ENCODE measurements at regions not wholly inside any gene's neighbourhood (a gene's known extent, or its start where the extent isn't known, plus 50 kb on each side); places are given as distances from the start of the nearest gene placed in this dataset.
A peak's percentile ranks its signal among the peaks of the same experiment; 100 is the strongest.
"Not testable (repeated sequence)": the region's sequence is repeated elsewhere in the genome, so short reads cannot be mapped to it uniquely, and the experiment has no call there.

- DNase-seq, result no peak
Measured at GRCh38 chr4:124135409-124135813, 577.1 kb downstream of the ANKRD50 start.

- no peak for DNase-seq
Measured at GRCh38 chr4:124139044-124139443, 573.5 kb downstream of the ANKRD50 start.

GRCh38 chr4:124143632-124144031 lies 568.9 kb downstream of the ANKRD50 start:
- DNase-seq, result no peak

GRCh38 chr4:124144238-124144654 lies 568.3 kb downstream of the ANKRD50 start:
- no peak for DNase-seq

- DNase-seq, result no peak
Measured at GRCh38 chr4:124146068-124146467, 566.5 kb downstream of the ANKRD50 start.

GRCh38 chr4:124151031-124151430 lies 561.5 kb downstream of the ANKRD50 start:
- no peak for DNase-seq

GRCh38 chr4:124152132-124152531 lies 560.4 kb downstream of the ANKRD50 start:
- DNase-seq, result peak in 1 of 3 donors; percentile 5

- DNase-seq, result no peak
Measured at GRCh38 chr4:124155239-124155638, 557.3 kb downstream of the ANKRD50 start.

GRCh38 chr4:124157396-124158083 lies 555.0 kb downstream of the ANKRD50 start:
- DNase-seq, result no peak

GRCh38 chr4:124163401-124163800 lies 549.1 kb downstream of the ANKRD50 start:
- DNase-seq, result no peak

GRCh38 chr4:124167602-124168001 lies 544.9 kb downstream of the ANKRD50 start:
- DNase-seq, result no peak

GRCh38 chr4:124169524-124169923 lies 543.0 kb downstream of the ANKRD50 start:
- DNase-seq, result not testable (repeated sequence)

GRCh38 chr4:124173912-124174311 lies 538.6 kb downstream of the ANKRD50 start:
- DNase-seq, result no peak

GRCh38 chr4:124177647-124178425 lies 534.7 kb downstream of the ANKRD50 start:
- DNase-seq, result peak in 1 of 3 donors; percentile 21

- no peak for DNase-seq
Measured at GRCh38 chr4:124178449-124179021, 534.0 kb downstream of the ANKRD50 start.

GRCh38 chr4:124179506-124180186 lies 532.9 kb downstream of the ANKRD50 start:
- no peak for DNase-seq

GRCh38 chr4:124181039-124181438 lies 531.5 kb downstream of the ANKRD50 start:
- no peak for DNase-seq

- no peak for DNase-seq
Measured at GRCh38 chr4:124183231-124183630, 529.3 kb downstream of the ANKRD50 start.

GRCh38 chr4:124183926-124184325 lies 528.6 kb downstream of the ANKRD50 start:
- no peak for DNase-seq

GRCh38 chr4:124184792-124185191 lies 527.7 kb downstream of the ANKRD50 start:
- DNase-seq, result no peak

- DNase-seq, result no peak
Measured at GRCh38 chr4:124188595-124188994, 523.9 kb downstream of the ANKRD50 start.

- no peak for DNase-seq
Measured at GRCh38 chr4:124189545-124189944, 523.0 kb downstream of the ANKRD50 start.

- DNase-seq, result no peak
Measured at GRCh38 chr4:124191329-124191728, 521.2 kb downstream of the ANKRD50 start.
